GM23338 (cell line): ENCODE measurements at regions not wholly inside any gene's neighbourhood (a gene's known extent, or its start where the extent isn't known, plus 50 kb on each side); places are given as distances from the start of the nearest gene placed in this dataset.

Experiments
- CREB1 ChIP-seq: fragments of 250-450 bp; sonication (Bioruptor Pico); IDR thresholded peaks from 2 replicates; pipeline ENCODE4 v1.5.0; 2020; ENCODE audit warnings: low read depth, mild to moderate bottlenecking, moderate library complexity
- CTCF ChIP-seq, 2 experiments: fragments of 200-600 bp in 1 of 2; sonication (generic) in 1 of 2; conservative IDR thresholded peaks; 2 replicates each; pipeline versions ENCODE4 v1.5.1 to v1.6.1; 2016 to 2017; ENCODE audit warnings: antibody characterized with exemption in 2 of 2, low read depth in 2 of 2, mild to moderate bottlenecking in 2 of 2, moderate library complexity in 1 of 2
- EZH2 ChIP-seq: fragments of 200-600 bp; sonication (generic); IDR thresholded peaks from one replicate; pipeline ENCODE4 v1.8.0; 2017; ENCODE audit warnings: antibody characterized with exemption, mild to moderate bottlenecking, low read depth; ENCODE audit not compliant: unreplicated experiment
- EZH2phosphoT487 ChIP-seq: fragments of 200-600 bp; sonication (generic); IDR thresholded peaks from one replicate; pipeline ENCODE4 v1.8.1; 2018; ENCODE audit warnings: antibody characterized with exemption; ENCODE audit not compliant: unreplicated experiment
- POLR2AphosphoS5 ChIP-seq: IDR thresholded peaks from 2 replicates; pipeline ENCODE4 v1.6.1; 2016; ENCODE audit warnings: antibody characterized with exemption, low read depth
- TF ChIP-seq, protein P1 (sequence below): IDR thresholded peaks from one replicate; pipeline ENCODE4 v1.6.1; 2018; ENCODE audit warnings: antibody characterized with exemption; ENCODE audit not compliant: unreplicated experiment

DNA sequence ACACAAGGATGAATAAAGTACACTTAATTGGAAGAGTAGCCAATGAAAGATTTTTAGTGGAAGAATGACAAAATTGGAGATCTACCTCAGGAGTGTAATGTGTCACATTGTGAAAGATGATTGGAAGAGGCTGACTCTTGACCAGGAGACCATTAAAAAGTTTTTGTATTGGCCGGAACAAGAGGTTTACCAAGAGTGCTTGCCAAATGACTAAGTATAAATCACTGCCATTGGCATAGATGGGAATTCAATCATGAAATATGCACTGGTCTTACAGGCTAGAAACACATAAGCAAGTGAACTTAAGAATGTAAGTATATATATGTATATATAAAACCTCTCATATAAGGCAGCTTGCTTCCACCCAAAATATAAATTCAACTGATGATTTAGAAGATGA lies 58.7 kb upstream of the TFEC start:
- TF ChIP-seq CTCF (conservative IDR thresholded peaks at IDR 0.05; ENCODE audit: low read depth in 2 of 2) (no peak), POLR2AphosphoS5 (no peak), EZH2 (no peak), CREB1 (CRISPR knock-in tag) (no peak), EZH2phosphoT487 (no peak)
- TF ChIP-seq, protein P1, sequence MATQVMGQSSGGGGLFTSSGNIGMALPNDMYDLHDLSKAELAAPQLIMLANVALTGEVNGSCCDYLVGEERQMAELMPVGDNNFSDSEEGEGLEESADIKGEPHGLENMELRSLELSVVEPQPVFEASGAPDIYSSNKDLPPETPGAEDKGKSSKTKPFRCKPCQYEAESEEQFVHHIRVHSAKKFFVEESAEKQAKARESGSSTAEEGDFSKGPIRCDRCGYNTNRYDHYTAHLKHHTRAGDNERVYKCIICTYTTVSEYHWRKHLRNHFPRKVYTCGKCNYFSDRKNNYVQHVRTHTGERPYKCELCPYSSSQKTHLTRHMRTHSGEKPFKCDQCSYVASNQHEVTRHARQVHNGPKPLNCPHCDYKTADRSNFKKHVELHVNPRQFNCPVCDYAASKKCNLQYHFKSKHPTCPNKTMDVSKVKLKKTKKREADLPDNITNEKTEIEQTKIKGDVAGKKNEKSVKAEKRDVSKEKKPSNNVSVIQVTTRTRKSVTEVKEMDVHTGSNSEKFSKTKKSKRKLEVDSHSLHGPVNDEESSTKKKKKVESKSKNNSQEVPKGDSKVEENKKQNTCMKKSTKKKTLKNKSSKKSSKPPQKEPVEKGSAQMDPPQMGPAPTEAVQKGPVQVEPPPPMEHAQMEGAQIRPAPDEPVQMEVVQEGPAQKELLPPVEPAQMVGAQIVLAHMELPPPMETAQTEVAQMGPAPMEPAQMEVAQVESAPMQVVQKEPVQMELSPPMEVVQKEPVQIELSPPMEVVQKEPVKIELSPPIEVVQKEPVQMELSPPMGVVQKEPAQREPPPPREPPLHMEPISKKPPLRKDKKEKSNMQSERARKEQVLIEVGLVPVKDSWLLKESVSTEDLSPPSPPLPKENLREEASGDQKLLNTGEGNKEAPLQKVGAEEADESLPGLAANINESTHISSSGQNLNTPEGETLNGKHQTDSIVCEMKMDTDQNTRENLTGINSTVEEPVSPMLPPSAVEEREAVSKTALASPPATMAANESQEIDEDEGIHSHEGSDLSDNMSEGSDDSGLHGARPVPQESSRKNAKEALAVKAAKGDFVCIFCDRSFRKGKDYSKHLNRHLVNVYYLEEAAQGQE, result no peak
